ENCODE measurements at regions not wholly inside any gene's neighbourhood (a gene's known extent, or its start where the extent isn't known, plus 50 kb on each side); places are given as distances from the start of the nearest gene placed in this dataset.

DNA sequence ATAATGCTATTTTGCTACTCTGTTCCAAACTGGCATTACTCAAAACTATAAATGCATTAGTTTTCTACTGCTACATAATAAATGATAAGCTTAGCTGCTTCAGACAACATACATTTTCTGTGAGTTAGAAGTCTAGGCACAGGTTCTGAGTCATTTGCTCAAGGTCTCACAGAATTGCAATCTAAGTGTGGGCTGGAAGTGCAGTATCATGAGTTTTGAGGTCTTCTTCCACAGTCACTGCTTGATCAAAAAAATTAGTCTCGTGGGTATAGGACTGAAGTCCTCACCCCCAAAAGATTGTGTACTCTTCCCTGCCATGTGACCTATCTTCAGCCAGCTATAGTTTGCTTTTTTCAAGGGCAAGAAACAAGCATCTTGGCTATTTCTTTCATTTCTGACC lies 676.9 kb downstream of the ADCYAP1 start:
- no peaks in the 10 kb centered on the region for H3K9me3 ChIP-seq (ENCODE audit: control insufficient read depth in 2 of 3, insufficient read depth in 1 of 3, low read length in 3 of 3)
- no peak overlapping the region for H3K4me3 ChIP-seq (ENCODE audit: low read length in 3 of 3)
- H3K27ac ChIP-seq (ENCODE audit: low read depth in 2 of 2, low read length in 2 of 2), result no peak overlapping the region
- no peaks in the 10 kb centered on the region for H3K36me3 ChIP-seq (ENCODE audit: control insufficient read depth in 2 of 3, insufficient read depth in 3 of 3, low read length in 3 of 3)
- no peaks in the 10 kb centered on the region for H3K4me1 ChIP-seq (ENCODE audit: control insufficient read depth in 2 of 3, insufficient read depth in 2 of 3, low read depth in 1 of 3, low read length in 3 of 3)
- DNase-seq (no peak), FAIRE-seq (no peak)
- no peak overlapping the region for H3K9ac ChIP-seq (ENCODE audit: low read length in 3 of 3)
- H3K27me3 ChIP-seq (ENCODE audit: control insufficient read depth, insufficient read depth, low read length), result no peaks in the 10 kb centered on the region
- TF ChIP-seq, protein P1, sequence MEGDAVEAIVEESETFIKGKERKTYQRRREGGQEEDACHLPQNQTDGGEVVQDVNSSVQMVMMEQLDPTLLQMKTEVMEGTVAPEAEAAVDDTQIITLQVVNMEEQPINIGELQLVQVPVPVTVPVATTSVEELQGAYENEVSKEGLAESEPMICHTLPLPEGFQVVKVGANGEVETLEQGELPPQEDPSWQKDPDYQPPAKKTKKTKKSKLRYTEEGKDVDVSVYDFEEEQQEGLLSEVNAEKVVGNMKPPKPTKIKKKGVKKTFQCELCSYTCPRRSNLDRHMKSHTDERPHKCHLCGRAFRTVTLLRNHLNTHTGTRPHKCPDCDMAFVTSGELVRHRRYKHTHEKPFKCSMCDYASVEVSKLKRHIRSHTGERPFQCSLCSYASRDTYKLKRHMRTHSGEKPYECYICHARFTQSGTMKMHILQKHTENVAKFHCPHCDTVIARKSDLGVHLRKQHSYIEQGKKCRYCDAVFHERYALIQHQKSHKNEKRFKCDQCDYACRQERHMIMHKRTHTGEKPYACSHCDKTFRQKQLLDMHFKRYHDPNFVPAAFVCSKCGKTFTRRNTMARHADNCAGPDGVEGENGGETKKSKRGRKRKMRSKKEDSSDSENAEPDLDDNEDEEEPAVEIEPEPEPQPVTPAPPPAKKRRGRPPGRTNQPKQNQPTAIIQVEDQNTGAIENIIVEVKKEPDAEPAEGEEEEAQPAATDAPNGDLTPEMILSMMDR (IDR thresholded peaks at IDR 0.05; ENCODE audit: borderline replicate concordance, extremely low read depth, insufficient read depth), result no peak
- intact Hi-C loops (cut with DNase I), result loop anchor here (10.0 kb wide), 1 partner anchor 963 kb away; no protein-coding TSS in a partner anchor

DNA sequence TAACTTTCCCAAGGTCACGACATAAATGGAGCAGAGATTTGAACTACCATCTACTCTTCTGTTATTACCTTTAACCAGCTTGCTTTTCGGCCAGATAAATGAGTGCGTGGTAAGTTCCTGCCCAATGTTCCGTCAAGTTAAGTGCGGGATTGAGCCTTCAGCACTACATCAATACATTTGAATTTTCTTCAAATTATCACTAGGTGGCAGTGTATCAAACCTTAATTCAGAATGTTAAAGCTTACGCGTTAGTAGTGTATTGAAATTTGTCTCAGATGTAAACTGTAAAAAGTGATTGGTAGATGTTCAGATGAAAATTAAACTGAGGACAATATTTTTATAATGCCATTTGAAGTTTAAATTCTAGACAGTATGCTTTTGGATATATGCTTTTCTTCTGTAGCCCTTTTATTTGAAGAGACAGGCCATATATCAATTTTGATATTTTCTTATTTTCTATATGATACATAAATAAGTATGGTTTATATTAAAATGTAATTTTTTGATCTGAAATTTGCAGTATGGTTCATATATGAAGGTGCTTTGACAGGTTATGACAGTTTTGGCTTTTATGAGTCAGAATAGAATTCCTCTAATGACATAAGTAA lies 681.3 kb downstream of the ADCYAP1 start:
- H3K4me3 ChIP-seq (ENCODE audit: low read length in 3 of 3), result no peak overlapping the region
- no peak overlapping the region for H3K27ac ChIP-seq (ENCODE audit: low read depth in 2 of 2, low read length in 2 of 2)
- H3K9ac ChIP-seq (ENCODE audit: low read length in 3 of 3), result no peak overlapping the region
- DNase-seq (peak in 2 of 5 donors; percentile 32 to 64), FAIRE-seq (peak; percentile 65)
- no peaks in the 10 kb centered on the region for H3K9me3 ChIP-seq (ENCODE audit: control insufficient read depth in 2 of 3, insufficient read depth in 1 of 3, low read length in 3 of 3)
- intact Hi-C loops (cut with DNase I), result loop anchor here (10.0 kb wide), 1 partner anchor 959 kb away; no protein-coding TSS in a partner anchor
- H3K4me1 ChIP-seq (ENCODE audit: control insufficient read depth in 2 of 3, insufficient read depth in 2 of 3, low read depth in 1 of 3, low read length in 3 of 3), result no peaks in the 10 kb centered on the region
- no peaks in the 10 kb centered on the region for H3K36me3 ChIP-seq (ENCODE audit: control insufficient read depth in 2 of 3, insufficient read depth in 3 of 3, low read length in 3 of 3)
- TF ChIP-seq, protein P1 (IDR thresholded peaks at IDR 0.05; ENCODE audit: borderline replicate concordance, extremely low read depth, insufficient read depth), result peak; percentile 4
- H3K27me3 ChIP-seq (ENCODE audit: control insufficient read depth, insufficient read depth, low read length), result no peaks in the 10 kb centered on the region

DNA sequence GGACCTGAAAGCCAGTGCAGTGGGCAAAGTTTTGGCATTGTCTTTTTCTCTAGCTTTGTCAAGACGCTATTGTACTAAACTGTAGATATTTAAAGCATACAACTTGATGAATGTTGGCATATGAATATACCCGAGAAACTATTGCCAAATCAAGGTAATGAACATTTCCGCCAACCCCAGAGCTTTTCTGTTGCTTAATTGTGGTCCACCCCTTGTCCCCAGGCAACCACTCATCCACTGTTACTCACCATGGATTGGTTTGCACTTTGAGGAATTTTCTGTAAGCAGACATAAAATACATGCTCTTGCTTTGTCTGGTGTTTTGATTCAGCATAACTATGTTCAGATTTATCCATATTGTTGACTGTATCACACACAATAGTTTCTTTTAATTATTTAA lies 688.4 kb downstream of the ADCYAP1 start:
- Histone ChIP-seq H3K36me3 (ENCODE audit: control insufficient read depth in 2 of 3, insufficient read depth in 3 of 3, low read length in 3 of 3) (no peaks in the 10 kb centered on the region), H3K4me3 (ENCODE audit: low read length in 3 of 3) (no peak overlapping the region), H3K27ac (ENCODE audit: low read depth in 2 of 2, low read length in 2 of 2) (no peak overlapping the region), H3K9ac (ENCODE audit: low read length in 3 of 3) (no peak overlapping the region), H3K9me3 (ENCODE audit: control insufficient read depth in 2 of 3, insufficient read depth in 1 of 3, low read length in 3 of 3) (no peaks in the 10 kb centered on the region), H3K4me1 (ENCODE audit: control insufficient read depth in 2 of 3, insufficient read depth in 2 of 3, low read depth in 1 of 3, low read length in 3 of 3) (no peaks in the 10 kb centered on the region), H3K27me3 (ENCODE audit: control insufficient read depth, insufficient read depth, low read length) (no peaks in the 10 kb centered on the region)
- TF ChIP-seq, protein P1 (IDR thresholded peaks at IDR 0.05; ENCODE audit: borderline replicate concordance, extremely low read depth, insufficient read depth), result no peak
- no peak for DNase-seq
- FAIRE-seq, result no peak
- intact Hi-C loops (cut with DNase I), result no loop called here

DNA sequence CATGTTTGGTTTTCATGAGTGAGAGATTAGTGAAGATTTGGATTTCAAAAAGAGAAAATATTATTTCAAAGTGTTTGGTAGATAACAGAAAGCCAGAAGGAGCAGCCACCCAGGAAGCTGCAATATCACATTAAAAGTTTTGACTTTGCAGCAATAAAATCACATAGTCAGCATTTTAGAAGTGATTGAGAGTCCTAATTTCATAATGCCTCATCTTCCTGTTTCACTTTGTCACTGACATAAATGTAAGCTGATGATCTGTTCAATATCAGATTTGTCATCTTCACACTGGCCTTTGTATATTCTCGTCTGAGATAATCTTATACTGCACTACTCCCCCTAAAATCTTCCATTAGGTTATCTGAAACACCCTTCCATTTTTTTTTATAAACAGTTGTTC lies 690.5 kb downstream of the ADCYAP1 start:
- Histone ChIP-seq H3K4me1 (ENCODE audit: control insufficient read depth in 2 of 3, insufficient read depth in 2 of 3, low read depth in 1 of 3, low read length in 3 of 3) (no peaks in the 10 kb centered on the region), H3K27ac (ENCODE audit: low read depth in 2 of 2, low read length in 2 of 2) (no peak overlapping the region), H3K27me3 (ENCODE audit: control insufficient read depth, insufficient read depth, low read length) (no peaks in the 10 kb centered on the region), H3K36me3 (ENCODE audit: control insufficient read depth in 2 of 3, insufficient read depth in 3 of 3, low read length in 3 of 3) (no peaks in the 10 kb centered on the region), H3K9ac (ENCODE audit: low read length in 3 of 3) (no peak overlapping the region), H3K4me3 (ENCODE audit: low read length in 3 of 3) (no peak overlapping the region), H3K9me3 (ENCODE audit: control insufficient read depth in 2 of 3, insufficient read depth in 1 of 3, low read length in 3 of 3) (no peaks in the 10 kb centered on the region)
- TF ChIP-seq, protein P1 (IDR thresholded peaks at IDR 0.05; ENCODE audit: borderline replicate concordance, extremely low read depth, insufficient read depth), result no peak
- intact Hi-C loops (cut with DNase I), result no loop called here
- no peak for DNase-seq
- no peak for FAIRE-seq

Data from kidney (tissue), 13 donors.